HG03442 (cell line): ENCODE measurements at regions not wholly inside any gene's neighbourhood (a gene's known extent, or its start where the extent isn't known, plus 50 kb on each side); places are given as distances from the start of the nearest gene placed in this dataset.

Source experiments
- ATAC-seq: cut with Tn5 transposase; IDR thresholded peaks from one replicate; pipeline ENCODE4 v1.9.1; 2021; ENCODE audit warnings: mild to moderate bottlenecking, moderate library complexity; ENCODE audit not compliant: unreplicated experiment

DNA sequence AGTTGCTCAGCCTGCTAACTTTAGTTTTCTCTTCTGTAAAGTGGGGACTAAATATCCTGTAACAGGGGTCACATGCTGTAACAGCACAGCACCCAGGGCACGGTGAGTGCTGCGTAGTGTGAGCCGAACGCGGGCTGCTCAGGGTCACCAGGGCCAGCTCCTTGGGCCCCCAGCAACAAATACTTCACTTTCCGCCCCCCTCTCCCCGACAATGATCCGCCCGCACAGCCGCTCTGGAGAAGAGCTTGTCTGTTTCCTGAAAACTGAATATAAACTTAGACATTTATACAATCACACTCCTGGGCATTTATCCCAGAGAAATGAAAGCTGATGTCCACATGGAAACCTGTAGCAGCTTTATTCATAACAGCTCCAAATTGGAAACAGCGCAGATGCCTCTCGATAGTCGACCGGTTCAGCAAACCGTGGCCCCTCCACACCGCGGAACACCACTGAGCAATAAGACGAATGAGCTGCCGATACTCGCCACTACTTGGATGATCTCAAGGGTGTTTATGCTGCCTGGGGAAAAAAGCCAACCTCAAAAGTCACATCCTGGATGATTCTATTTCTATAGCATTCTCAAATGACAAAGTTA is 267.2 kb downstream of the PARN start:
- ATAC-seq, result no peak

DNA sequence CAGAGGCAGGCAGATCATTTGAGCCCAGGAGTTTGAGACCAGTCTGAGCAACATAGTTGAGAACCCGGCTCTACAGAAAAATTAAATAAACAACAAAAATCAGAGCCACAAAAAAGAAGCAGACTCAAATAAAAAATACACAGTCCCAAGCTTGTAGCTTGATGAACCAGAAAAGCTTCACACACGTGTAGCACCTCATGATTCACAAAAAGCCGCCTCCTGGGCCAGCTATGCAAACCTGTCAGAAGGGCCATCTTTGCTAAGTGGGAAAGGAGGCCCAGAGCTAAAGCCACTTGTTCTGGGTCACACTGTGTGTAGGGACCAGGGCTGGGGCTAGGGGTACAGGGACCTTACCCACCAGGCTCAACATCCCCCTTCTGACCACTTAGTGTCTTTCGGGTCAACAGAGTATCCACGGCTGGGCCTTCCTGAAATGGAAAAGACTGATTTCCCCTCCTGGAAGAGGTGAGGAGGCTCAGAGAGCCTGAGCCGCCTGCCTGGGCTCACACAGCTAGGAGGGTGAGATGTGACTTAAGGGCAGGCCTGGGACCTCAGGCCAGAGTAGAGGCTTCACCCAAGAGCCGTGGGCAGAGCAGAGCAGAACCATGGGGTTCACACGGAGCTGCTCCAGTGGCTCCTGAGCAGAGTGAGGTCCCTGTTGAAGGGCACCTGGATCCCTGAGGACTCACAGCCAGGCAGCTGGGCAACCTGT is 269.6 kb downstream of the PARN start:
- no peak for ATAC-seq

DNA sequence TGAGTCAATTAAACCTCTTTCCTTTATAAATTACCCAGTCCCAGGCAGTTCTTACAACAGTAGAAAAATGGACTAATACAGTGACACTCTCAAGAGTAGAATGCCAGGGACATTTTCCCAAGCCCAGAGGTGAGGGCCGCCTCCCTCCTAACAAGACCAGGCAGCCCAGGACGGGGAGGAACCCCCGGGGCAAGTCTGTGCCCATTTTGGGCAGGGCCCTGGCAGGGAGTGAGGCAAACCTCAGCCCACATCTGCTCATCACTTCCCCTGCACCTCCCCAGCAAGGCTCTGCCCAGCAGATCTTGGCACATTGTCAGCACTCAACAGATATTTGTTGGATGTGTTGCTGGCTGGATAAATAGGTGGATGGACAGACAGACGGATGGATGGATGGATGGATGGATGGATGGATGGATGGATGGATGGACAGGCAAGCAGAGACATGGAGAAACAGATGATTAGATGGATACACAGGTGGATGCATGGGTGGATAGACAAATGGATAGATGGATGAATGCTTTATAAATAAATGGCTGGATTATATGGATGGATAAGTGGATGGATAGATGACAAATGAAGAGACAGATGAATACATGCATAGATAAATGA is 271.3 kb downstream of the PARN start:
- ATAC-seq, result no peak

DNA sequence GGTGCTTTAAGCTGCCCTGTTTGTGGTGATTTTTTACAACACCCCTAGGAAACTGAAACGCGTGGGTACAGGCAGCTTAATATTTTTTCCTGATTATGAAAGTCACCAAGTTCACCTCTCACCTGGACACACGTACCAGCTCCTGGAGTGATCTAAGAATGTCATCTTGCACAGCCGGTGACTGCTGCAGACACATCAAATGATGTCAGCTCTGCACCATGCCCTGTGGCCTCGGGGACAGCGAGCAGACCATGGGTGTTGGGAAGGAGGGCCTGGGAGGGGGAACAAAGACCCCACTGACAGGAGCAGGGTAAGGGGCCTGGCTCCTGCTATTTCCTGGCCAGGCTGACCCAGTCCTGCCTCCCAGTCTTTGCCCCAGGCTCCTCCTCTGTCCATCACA is 272.7 kb downstream of the PARN start:
- no peak for ATAC-seq

DNA sequence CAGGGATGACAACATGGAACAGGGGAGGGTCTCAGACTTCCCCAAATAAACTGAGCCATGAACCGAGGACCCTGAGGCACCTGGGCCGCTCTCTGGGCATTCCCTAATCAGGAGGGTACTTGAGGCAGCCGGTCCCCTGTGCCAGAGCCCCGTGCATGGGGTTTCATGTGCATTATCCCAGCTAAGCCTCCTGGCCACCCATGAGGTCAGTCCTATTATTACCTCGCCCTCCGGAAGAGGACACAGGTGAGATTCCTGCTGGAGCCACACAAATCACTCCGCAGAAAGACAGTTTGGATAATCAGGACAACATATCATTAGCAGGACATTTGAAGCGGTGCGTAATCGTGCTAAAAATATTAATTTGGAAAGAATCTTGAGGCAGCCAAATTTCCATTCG is 274.0 kb downstream of the PARN start:
- ATAC-seq, result no peak

DNA sequence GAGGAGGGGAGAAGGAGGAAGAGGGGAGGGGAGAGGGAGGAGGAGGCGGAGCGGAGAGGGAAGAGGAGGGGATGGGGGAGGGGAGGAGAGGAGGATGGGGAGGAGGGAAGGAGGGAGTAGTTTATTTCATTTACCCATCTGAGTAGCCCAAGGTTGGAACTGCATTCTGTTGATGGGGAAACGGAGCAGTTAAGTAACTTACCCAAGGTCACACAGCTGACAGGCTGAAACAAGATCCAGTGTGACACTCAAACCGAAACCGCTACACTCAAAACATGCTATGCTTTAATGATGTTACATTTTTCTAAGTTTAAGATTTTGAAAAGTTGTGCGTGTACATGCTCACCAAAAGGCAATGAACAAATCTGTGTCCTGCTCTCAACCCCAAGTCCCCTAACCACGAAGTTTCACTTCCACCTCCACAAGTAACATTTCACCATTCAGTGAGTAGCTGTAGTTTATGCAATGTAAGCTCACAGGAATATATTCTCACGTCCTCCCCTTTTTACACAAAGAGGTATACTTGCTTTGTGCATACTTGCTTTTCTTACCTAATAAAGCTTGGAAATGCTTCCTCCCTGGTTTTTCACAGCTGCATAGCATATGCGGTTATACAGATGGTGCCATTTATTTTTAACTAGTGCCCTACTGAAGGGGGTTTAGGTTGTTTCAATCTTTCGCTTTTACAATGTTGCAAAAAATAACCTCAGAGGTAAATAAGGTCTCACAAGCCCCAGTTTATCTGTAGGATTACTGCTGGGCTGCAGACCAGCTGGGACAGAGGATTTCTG is 275.3 kb downstream of the PARN start:
- peak; percentile 87 for ATAC-seq

DNA sequence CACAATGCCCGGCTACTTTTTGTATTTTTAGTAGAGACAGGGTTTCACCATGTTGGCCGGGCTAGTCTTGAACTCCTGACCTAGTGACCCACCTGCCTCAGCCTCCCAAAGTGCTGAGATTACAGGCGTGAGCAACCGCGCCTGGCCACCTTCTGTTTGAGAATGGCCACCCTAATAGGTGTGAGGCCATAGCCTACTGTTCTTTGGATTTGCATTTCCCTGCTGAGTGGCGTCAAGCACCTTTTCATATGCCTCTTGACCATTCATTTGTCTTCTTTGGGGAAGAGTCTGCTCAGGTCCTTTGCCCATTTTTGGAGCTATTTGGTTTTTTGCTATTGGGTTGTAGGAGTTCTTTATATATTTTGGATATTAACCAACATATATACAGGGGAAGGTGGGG is 276.7 kb downstream of the PARN start:
- ATAC-seq, result no peak

DNA sequence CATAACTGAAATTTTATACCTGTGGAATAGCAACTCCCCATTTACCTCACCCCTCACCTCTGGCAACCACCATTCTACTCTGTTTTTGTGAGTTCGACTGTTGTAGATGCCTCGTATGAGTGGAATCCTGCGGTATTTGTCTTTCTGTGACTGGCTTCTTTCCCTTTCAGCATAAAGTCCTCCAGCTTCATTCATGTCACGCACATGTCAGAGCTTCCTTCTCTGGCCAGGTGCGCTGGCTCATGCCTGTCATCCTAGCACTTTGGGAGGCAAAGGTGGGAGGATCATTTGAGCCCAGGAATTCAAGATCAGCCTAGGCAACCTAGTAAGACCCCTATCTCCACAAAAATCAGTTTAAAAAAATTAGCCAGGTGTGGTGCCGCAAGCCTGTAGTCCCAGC is 278.4 kb downstream of the PARN start:
- no peak for ATAC-seq

DNA sequence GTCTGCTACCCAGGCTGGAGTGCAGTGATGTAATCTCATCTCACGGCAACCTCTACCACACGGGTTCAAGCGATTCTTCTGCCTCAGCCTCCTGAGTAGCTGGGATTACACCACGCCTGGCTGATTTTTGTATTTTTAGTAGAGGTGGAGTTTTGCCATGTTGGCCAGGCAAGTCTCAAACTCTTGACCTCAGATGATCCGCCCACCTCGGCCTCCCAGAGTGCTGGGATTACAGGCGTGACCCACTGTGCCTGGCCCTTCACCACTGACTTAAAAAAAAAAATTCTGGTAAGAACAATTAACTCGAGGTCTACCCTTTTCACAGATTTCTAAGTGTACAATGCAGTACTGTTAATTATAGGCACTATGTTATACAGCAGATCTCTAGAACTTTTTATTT is 279.4 kb downstream of the PARN start:
- no peak for ATAC-seq

DNA sequence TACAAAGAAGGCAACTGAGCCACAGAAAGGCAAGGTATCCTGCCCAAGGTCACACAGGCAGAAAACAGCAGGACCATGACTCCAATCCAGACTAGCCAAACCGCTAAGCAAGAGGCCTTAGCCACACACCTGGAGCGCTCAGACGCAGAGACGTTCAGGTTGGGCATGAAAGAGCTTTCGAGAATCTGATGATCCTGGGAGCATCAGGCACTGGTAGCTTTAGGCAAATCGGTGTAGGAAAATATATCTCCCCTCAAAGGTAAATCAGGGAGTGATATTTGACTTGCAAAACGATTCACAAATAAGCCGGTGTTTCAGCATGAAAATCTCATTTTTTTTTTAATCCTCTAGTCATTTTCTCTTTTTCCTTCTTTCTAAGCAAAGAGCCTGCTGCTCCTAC is 279.0 kb downstream of the MRTFB start:
- no peak for ATAC-seq

DNA sequence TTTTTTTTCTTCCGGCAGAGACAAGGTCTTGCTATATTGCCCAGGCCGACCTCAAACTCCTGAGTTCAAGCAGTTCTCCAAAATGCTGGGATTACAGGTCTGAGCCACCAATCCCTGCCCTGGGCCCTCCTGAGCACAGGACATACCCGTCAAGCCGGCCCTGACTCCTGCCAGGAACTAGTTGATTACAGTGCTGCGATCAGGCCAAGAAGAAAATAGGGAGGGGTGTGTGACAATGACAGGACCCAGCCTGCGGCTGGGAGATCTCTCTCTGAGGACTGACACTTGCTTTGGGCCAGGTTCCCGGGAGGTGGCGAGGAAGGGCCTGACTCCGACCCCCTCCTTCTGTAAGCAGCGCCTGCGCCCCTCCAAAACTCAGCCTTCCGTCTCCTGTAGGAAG is 276.6 kb downstream of the MRTFB start:
- ATAC-seq, result no peak

DNA sequence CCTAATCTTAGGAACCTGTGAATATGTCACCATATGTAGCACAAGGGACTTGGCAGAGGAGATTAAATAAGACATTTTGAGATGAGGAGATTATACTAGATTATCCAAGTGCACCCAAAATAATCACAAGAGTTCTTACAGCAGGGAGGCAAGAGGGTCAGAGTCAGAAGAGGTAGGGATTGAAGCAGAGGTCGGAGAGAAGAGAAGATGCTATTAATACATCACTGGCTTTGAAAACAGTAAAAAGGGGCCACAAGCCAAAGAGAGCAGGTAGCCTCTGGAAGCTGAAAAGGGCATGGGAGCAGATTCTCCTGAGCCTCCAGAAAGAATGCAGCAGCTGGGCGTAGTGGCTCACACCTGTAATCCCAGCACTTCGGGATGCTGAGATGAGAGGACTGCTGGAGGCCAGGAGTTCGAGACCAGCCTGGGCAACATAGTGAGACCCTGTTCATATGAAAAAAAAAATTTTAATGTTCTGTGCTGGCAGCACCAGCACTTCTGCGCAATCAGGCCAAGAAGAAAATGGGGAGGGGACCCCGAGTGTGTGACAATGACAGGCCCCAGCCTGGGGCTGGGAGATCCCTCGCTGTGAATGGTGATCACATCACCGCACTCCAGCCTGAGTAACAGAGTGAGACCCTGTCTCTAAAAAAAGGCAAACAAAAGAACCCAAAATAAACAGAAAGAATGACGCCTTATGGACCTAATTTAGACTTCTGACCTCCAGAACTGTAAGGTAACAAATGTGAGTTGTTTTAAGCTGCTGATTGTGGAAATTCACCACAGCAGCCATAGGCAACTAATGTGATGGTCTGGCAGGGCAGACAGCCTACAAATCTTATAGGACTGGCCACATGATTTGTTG is 275.4 kb downstream of the MRTFB start:
- ATAC-seq, result no peak

DNA sequence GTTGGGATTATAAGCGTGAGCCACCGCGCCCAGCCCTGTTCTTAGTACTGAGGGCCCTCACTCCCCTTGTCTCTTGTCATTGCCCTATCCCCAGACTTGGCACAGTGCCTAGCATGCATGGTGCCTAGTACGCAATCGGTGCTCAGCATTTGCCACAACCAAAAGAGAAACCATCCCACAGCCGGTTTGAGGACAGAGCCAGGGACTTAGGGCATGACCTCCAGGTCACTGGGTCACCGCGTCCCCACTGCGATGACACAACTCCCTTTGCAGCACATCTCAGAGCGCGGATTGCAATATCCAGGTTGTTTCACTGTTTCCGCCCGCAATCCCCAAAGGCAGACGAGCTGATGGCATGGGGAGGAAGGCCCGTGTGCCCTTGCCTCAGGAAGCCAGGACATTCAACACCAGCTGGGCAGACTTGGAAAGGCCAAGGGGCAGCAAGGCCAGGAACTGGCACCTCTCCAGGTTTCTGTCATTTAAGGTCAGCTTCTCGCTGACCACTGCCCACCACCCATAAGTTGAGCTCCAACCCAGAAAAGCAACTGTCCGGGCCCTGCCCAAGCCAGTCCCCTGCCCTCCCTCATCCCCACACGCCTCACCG is 274.5 kb downstream of the MRTFB start:
- ATAC-seq, result no peak

DNA sequence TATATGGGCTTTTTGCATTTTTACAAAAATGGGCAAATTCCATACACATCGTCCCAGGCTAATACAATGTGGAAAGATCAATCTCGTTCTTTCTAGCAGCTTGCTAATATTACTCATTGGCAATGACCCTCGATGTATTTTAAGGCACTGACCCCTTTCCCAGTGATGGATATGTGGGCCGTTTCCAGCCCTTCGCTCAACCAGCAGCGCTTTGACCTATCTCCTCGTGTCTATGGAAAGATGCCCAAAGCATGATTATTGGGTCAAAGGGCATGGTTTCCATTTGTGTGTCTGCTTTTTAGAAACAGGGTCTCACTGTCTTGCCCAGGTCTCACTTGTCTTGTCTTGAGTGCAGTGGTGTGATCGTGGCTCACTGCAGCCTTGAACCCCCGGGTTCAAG is 273.8 kb downstream of the MRTFB start:
- no peak for ATAC-seq

DNA sequence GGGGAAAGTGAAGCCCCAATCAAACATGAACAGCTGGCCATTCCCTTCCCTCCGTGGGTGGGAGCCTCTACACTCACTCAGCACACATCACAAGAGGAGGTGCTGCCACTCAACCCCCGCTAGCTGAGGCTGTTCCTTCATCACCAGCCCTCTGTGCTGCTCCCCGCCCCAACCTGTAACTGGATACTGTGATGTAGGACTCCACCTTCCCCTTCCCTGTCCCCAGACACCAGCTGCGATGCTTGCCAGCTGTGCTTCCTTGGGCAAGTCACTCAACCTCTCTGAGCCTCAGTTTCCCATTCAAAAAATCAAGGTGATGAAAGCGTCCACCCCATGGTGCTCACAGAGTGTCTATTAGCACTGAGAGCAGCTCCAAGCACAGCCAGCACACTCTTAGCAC is 273.2 kb downstream of the MRTFB start:
- ATAC-seq, result no peak

DNA sequence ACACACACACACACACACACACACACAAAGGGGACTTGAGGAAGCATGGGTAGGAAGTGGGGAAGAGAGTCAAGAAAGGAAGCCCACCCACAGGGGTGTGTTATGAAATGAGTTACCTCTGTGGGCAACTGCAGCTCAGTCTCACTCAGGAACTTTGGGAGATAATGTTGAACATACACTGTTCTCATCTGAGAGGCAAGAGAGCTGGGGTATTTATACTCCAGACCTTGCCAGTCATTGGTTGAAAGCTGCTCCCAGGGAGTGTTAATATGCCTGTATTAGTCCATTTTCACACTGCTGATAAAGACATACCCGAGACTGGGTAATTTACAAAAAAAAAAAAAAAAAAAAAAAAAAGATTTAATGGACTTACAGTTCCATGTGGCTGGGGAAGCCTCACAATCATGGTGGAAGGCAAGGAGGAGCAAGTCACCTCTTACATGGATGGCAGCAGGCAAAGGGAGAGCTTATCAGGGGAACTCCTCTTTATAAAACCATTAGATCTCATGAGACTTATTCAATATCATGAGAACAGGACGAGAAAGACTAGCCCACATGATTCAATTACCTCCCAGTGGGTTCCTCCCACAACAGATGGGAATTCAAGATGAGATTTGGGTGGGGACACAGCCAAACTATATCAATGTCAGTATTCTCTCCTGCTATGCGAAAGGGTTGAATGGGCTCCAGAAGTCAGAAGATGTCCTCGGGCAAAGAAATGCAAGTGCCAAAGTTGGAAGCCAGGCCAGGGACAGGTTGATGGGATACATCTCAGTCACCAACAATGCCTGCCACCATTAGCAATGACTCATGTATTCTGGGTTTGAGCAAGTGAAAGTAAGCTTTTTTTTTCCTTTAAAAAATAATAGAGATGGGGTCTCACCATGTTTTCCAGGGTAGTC is 270.5 kb downstream of the MRTFB start:
- ATAC-seq, result no peak

DNA sequence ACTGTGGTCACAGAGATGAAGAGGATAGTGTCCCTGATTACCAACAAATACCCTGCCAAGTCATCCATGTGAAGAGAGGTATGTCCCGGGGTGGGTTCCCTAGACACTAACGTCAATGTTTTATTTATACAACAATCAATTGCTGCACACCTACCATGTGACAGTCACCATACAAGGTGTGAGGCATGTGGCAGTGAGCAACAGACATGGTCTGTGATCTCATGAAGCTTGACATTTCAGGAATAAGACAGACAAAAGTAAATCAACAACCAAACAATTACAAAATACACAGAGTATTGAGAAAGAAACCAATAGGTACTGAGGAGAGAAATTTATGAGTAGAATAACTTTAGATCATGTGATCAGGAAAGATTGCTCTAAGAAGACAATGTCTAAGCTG is 268.6 kb downstream of the MRTFB start:
- ATAC-seq, result no peak

DNA sequence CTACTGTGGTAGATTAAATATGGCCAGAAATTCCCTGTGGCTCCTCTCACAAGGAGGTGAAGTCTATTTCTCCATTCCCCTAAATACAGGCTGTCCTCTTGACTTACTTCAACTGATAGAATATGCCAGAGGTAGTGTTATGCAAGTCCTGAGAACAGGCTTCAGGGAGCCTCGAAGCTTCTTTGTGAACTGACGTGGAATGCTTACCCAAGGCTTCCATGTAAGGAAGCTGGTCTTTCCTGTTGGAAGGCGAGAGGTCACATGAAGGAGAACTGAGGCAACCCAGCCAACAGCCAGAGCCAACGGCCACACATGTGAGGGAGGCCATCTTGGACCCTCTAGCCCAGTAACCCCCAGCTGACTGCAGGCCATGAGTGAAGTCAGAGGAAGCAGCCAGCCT is 267.9 kb downstream of the MRTFB start:
- no peak for ATAC-seq

DNA sequence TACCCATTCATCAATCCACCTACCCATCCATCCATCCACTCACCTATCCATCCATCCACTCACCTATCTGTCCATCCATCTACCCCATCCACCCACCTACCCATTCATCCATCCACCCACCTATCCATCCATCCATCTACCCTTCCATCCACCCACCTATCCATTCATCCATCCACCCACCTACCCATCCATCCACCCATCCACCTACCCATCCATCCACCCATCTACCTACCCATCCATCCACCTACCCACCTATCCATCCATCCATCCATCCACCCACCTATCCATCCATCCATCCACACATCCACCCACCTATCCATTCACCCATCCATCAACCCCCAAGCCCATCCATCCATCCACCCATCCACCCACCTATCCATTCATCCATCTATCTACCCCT is 267.1 kb downstream of the MRTFB start:
- no peak for ATAC-seq
